ENCODE measurements at regions not wholly inside any gene's neighbourhood (a gene's known extent, or its start where the extent isn't known, plus 50 kb on each side); places are given as distances from the start of the nearest gene placed in this dataset.

DNA sequence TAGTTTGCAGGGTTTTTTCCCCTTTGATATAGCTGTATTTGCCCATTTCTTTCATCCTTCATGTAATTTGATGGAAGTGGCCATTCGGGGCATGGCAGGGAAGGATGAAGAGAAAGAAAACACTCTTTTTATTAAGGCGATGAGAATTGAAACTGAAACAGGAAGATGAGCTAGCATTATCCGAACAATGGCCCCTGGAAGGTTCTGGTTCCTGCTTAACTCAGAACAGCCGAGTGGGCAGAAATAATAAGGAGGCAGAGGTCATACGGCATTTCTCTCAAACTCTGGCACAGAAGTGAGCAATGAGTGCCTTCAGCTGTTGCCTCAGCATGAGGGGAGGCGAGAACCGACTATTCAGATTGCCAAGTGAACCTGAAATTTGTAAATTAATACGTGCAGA is 113.2 kb upstream of the MYO3A start:
- TF ChIP-seq CTCF (conservative IDR thresholded peaks at IDR 0.05), result no peak
- 0 out of 2 replicates have a peak, but pooled peaks have one; percentile 9 for TF ChIP-seq ZFX (IDR thresholded peaks at IDR 0.05)

Data from C4-2B (cell line).